Naive B cell (primary cell): ENCODE measurements at regions not wholly inside any gene's neighbourhood (a gene's known extent, or its start where the extent isn't known, plus 50 kb on each side); places are given as distances from the start of the nearest gene placed in this dataset.
A peak's percentile ranks its signal among the peaks of the same experiment; 100 is the strongest.

ENCODE experiments used
- ATAC-seq, 2 donors: fragments of 150-1000 bp; cut with Tn5 transposase; 2 replicates each; pipeline ENCODE4 v1.10.0; 2021; ENCODE audit warnings: low read depth in 2 of 2, mild to moderate bottlenecking in 2 of 2, moderate library complexity in 2 of 2
- DNase-seq: peaks from one replicate; pipeline ENCODE4 v3.0.0; 2022
- H3K27ac Mint-ChIP-seq, 6 donors: one replicate each; pipeline ENCODE4 v1.8.0; 2020 to 2022; ENCODE audit warnings: mild to moderate bottlenecking in 6 of 6, mixed read lengths in 6 of 6, moderate library complexity in 5 of 6, inconsistent platforms in 2 of 6
- H3K27me3 Mint-ChIP-seq, 3 donors: one replicate each; pipeline ENCODE4 v1.8.0; 2021 to 2022; ENCODE audit warnings: mixed read lengths in 3 of 3, mild to moderate bottlenecking in 1 of 3
- H3K36me3 Mint-ChIP-seq, 2 donors: one replicate each; pipeline ENCODE4 v1.8.0; 2020 to 2022; ENCODE audit warnings: mixed read lengths in 2 of 2, inconsistent platforms in 1 of 2, mild to moderate bottlenecking in 1 of 2
- H3K4me1 Mint-ChIP-seq, 3 donors: one replicate each; pipeline ENCODE4 v1.8.0; 2020 to 2022; ENCODE audit warnings: mixed read lengths in 3 of 3, inconsistent platforms in 1 of 3, mild to moderate bottlenecking in 1 of 3, moderate library complexity in 1 of 3
- H3K4me3 Mint-ChIP-seq, 8 donors: one replicate each; pipeline ENCODE4 v1.8.0; 2020 to 2022; ENCODE audit warnings: mild to moderate bottlenecking in 8 of 8, mixed read lengths in 8 of 8, moderate library complexity in 8 of 8, inconsistent platforms in 2 of 8
- H3K9me3 Mint-ChIP-seq, 7 donors: one replicate each; pipeline ENCODE4 v1.8.0; 2020 to 2022; ENCODE audit warnings: mixed read lengths in 7 of 7, mild to moderate bottlenecking in 5 of 7, inconsistent platforms in 2 of 7, moderate library complexity in 1 of 7

GRCh38 chr6:8760951-8761350, 325.6 kb upstream of the SLC35B3 start:
- DNase-seq (no peak), ATAC-seq (no peak)
- H3K27ac Mint-ChIP-seq: no peak overlapping the region
- H3K9me3 Mint-ChIP-seq: peaks cover 0 to 4% (median 2%) of the 10 kb centered on the region in 7 donors
- H3K4me1 Mint-ChIP-seq: no peaks in the 10 kb centered on the region
- no peak overlapping the region for H3K4me3 Mint-ChIP-seq
- no peaks in the 10 kb centered on the region for H3K27me3 Mint-ChIP-seq
- no peaks in the 10 kb centered on the region for H3K36me3 Mint-ChIP-seq

GRCh38 chr6:8758412-8758811, 323.1 kb upstream of the SLC35B3 start:
- Mint-ChIP-seq H3K27me3 (no peaks in the 10 kb centered on the region), H3K4me3 (no peak overlapping the region), H3K4me1 (no peaks in the 10 kb centered on the region), H3K27ac (no peak overlapping the region), H3K36me3 (no peaks in the 10 kb centered on the region), H3K9me3 (peaks cover 0 to 4% (median 2%) of the 10 kb centered on the region in 7 donors)
- ATAC-seq (no peak), DNase-seq (no peak)

- DNase-seq (no peak), ATAC-seq (no peak)
- no peaks in the 10 kb centered on the region for H3K36me3 Mint-ChIP-seq
- H3K27me3 Mint-ChIP-seq: no peaks in the 10 kb centered on the region
- no peak overlapping the region for H3K27ac Mint-ChIP-seq
- no peaks in the 10 kb centered on the region for H3K4me1 Mint-ChIP-seq
- peaks cover 0 to 3% (median 0%) of the 10 kb centered on the region in 7 donors for H3K9me3 Mint-ChIP-seq
- no peak overlapping the region for H3K4me3 Mint-ChIP-seq
Observed at GRCh38 chr6:8750627-8751026, 315.3 kb upstream of the SLC35B3 start.

- H3K27me3 Mint-ChIP-seq: no peaks in the 10 kb centered on the region
- ATAC-seq (no peak), DNase-seq (no peak)
- H3K4me3 Mint-ChIP-seq: no peak overlapping the region
- H3K9me3 Mint-ChIP-seq: peaks cover 0 to 3% (median 0%) of the 10 kb centered on the region in 7 donors
- H3K27ac Mint-ChIP-seq: no peak overlapping the region
- H3K4me1 Mint-ChIP-seq: no peaks in the 10 kb centered on the region
- H3K36me3 Mint-ChIP-seq: no peaks in the 10 kb centered on the region
Observed at GRCh38 chr6:8749465-8749864, 314.1 kb upstream of the SLC35B3 start.

- peaks cover 0 to 11% (median 3%) of the 10 kb centered on the region in 7 donors for H3K9me3 Mint-ChIP-seq
- no peaks in the 10 kb centered on the region for H3K36me3 Mint-ChIP-seq
- H3K27me3 Mint-ChIP-seq: no peaks in the 10 kb centered on the region
- H3K27ac Mint-ChIP-seq: peak overlapping the region in 3 of 6 donors; percentile 54 to 67 (median 66)
- peak overlapping the region; percentile 59 to 86 (median 80) for H3K4me3 Mint-ChIP-seq
- H3K4me1 Mint-ChIP-seq: peaks cover 4 to 12% (median 8%) of the 10 kb centered on the region in 3 donors
- no peak for DNase-seq
- ATAC-seq: peak in 1 of 2 donors; percentile 52
Observed at GRCh38 chr6:8743170-8743745, 307.9 kb upstream of the SLC35B3 start.

GRCh38 chr6:8739454-8739853, 304.1 kb upstream of the SLC35B3 start:
- no peak overlapping the region for H3K4me3 Mint-ChIP-seq
- peaks cover 4 to 12% (median 8%) of the 10 kb centered on the region in 3 donors for H3K4me1 Mint-ChIP-seq
- H3K9me3 Mint-ChIP-seq: peaks cover 0 to 11% (median 3%) of the 10 kb centered on the region in 7 donors
- H3K36me3 Mint-ChIP-seq: no peaks in the 10 kb centered on the region
- DNase-seq (no peak), ATAC-seq (no peak)
- H3K27me3 Mint-ChIP-seq: no peaks in the 10 kb centered on the region
- no peak overlapping the region for H3K27ac Mint-ChIP-seq

- Mint-ChIP-seq H3K4me1 (peaks cover 4 to 12% (median 8%) of the 10 kb centered on the region in 3 donors), H3K27me3 (peaks cover 0 to 1% (median 0%) of the 10 kb centered on the region in 3 donors), H3K4me3 (no peak overlapping the region), H3K27ac (no peak overlapping the region), H3K9me3 (peaks cover 0 to 11% (median 3%) of the 10 kb centered on the region in 7 donors), H3K36me3 (no peaks in the 10 kb centered on the region)
- ATAC-seq (no peak), DNase-seq (no peak)
Observed at GRCh38 chr6:8738951-8739350, 303.6 kb upstream of the SLC35B3 start.

GRCh38 chr6:8736156-8736895, 301.0 kb upstream of the SLC35B3 start:
- H3K4me3 Mint-ChIP-seq: no peak overlapping the region
- peaks cover 0 to 10% (median 6%) of the 10 kb centered on the region in 3 donors for H3K4me1 Mint-ChIP-seq
- no peak overlapping the region for H3K27ac Mint-ChIP-seq

GRCh38 chr6:8733879-8734278, 298.5 kb upstream of the SLC35B3 start:
- H3K4me1 Mint-ChIP-seq: peaks cover 0 to 10% (median 6%) of the 10 kb centered on the region in 3 donors
- no peaks in the 10 kb centered on the region for H3K36me3 Mint-ChIP-seq
- H3K27ac Mint-ChIP-seq: no peak overlapping the region
- H3K9me3 Mint-ChIP-seq: peaks cover 0 to 1% (median 0%) of the 10 kb centered on the region in 7 donors
- DNase-seq (no peak), ATAC-seq (no peak)
- H3K27me3 Mint-ChIP-seq: peaks cover 0 to 4% (median 0%) of the 10 kb centered on the region in 3 donors
- H3K4me3 Mint-ChIP-seq: no peak overlapping the region

More at GRCh38 chr6:8736156-8736895, 301.0 kb upstream of the SLC35B3 start:
- ATAC-seq: no peak
- Mint-ChIP-seq H3K9me3 (peaks cover 0 to 7% (median 1%) of the 10 kb centered on the region in 7 donors), H3K36me3 (no peaks in the 10 kb centered on the region), H3K27me3 (peaks cover 0 to 4% (median 0%) of the 10 kb centered on the region in 3 donors)
- DNase-seq: no peak

GRCh38 chr6:8731874-8732273, 296.5 kb upstream of the SLC35B3 start:
- ATAC-seq (no peak), DNase-seq (no peak)
- Mint-ChIP-seq H3K4me3 (no peak overlapping the region), H3K27ac (peak overlapping the region in 1 of 6 donors; percentile 2), H3K27me3 (peaks cover 0 to 4% (median 0%) of the 10 kb centered on the region in 3 donors), H3K9me3 (peaks cover 0 to 1% (median 0%) of the 10 kb centered on the region in 7 donors), H3K4me1 (peaks cover 0 to 10% (median 6%) of the 10 kb centered on the region in 3 donors), H3K36me3 (no peaks in the 10 kb centered on the region)

- no peaks in the 10 kb centered on the region for H3K36me3 Mint-ChIP-seq
- no peak for DNase-seq
- H3K27ac Mint-ChIP-seq: peak overlapping the region in 2 of 6 donors; percentile 17 to 21
- H3K9me3 Mint-ChIP-seq: no peaks in the 10 kb centered on the region
- no peaks in the 10 kb centered on the region for H3K4me1 Mint-ChIP-seq
- H3K27me3 Mint-ChIP-seq: no peaks in the 10 kb centered on the region
- no peak for ATAC-seq
- H3K4me3 Mint-ChIP-seq: no peak overlapping the region
Observed at GRCh38 chr6:8710668-8711431, 275.5 kb upstream of the SLC35B3 start.

- H3K27ac Mint-ChIP-seq: no peak overlapping the region
- no peaks in the 10 kb centered on the region for H3K27me3 Mint-ChIP-seq
- peak overlapping the region in 1 of 8 donors; percentile 10 for H3K4me3 Mint-ChIP-seq
- no peak for DNase-seq
- no peaks in the 10 kb centered on the region for H3K9me3 Mint-ChIP-seq
- ATAC-seq: no peak
- H3K4me1 Mint-ChIP-seq: no peaks in the 10 kb centered on the region
- H3K36me3 Mint-ChIP-seq: no peaks in the 10 kb centered on the region
Observed at GRCh38 chr6:8707956-8708772, 272.8 kb upstream of the SLC35B3 start.

- ATAC-seq (no peak), DNase-seq (no peak)
- peaks cover 0 to 4% (median 0%) of the 10 kb centered on the region in 7 donors for H3K9me3 Mint-ChIP-seq
- no peaks in the 10 kb centered on the region for H3K36me3 Mint-ChIP-seq
- no peaks in the 10 kb centered on the region for H3K4me1 Mint-ChIP-seq
- no peak overlapping the region for H3K4me3 Mint-ChIP-seq
- no peak overlapping the region for H3K27ac Mint-ChIP-seq
- no peaks in the 10 kb centered on the region for H3K27me3 Mint-ChIP-seq
Observed at GRCh38 chr6:8707369-8707768, 272.0 kb upstream of the SLC35B3 start.
